Gastroesophageal sphincter (tissue), 4 donors: ENCODE measurements at regions not wholly inside any gene's neighbourhood (a gene's known extent, or its start where the extent isn't known, plus 50 kb on each side); places are given as distances from the start of the nearest gene placed in this dataset.

Experiments used
- ATAC-seq: fragments of 150-250 bp; one replicate; pipeline ENCODE4 v1.9.1; 2016; ENCODE audit warnings: mild to moderate bottlenecking, moderate library complexity
- H3K27ac ChIP-seq, 4 donors: fragments of 200-600 bp; sonication (generic) in 3 of 4; 1 replicate in 3 of 4; 2 replicates in 1 of 4; pipeline ENCODE4 v1.5.1; 2016 to 2019
- H3K27me3 ChIP-seq: fragments of 200-600 bp; sonication (generic); one replicate; pipeline ENCODE4 v1.5.1; 2019
- H3K36me3 ChIP-seq, 2 donors: fragments of 200-600 bp; sonication (generic); one replicate each; pipeline ENCODE4 v1.5.1; 2019; ENCODE audit warnings: control low read depth in 1 of 2
- H3K4me1 ChIP-seq, 3 donors: fragments of 200-600 bp; sonication (generic); 1 replicate in 2 of 3; 2 replicates in 1 of 3; pipeline ENCODE4 v1.5.1; 2016 to 2019; ENCODE audit warnings: control low read depth in 2 of 3
- H3K4me3 ChIP-seq, 2 donors: fragments of 200-600 bp; sonication (generic); one replicate each; pipeline ENCODE4 v1.5.1; 2019; ENCODE audit warnings: mild to moderate bottlenecking in 1 of 2, moderate library complexity in 1 of 2
- H3K9me3 ChIP-seq, 3 donors: fragments of 200-600 bp; sonication (generic); one replicate each; pipeline ENCODE4 v1.5.1; 2017 to 2019; ENCODE audit warnings: control low read depth in 2 of 3
- EP300 ChIP-seq: sonication (generic); formaldehyde crosslinking; IDR thresholded peaks from one replicate; pipeline ENCODE4 v1.6.1; 2017; ENCODE audit warnings: antibody characterized with exemption, mild to moderate bottlenecking
- POLR2A ChIP-seq, 2 donors: fragments of 450-650 bp; IDR thresholded peaks; one replicate each; pipeline ENCODE4 v1.6.1; 2017; ENCODE audit warnings: antibody characterized with exemption in 2 of 2, mild to moderate bottlenecking in 2 of 2, moderate library complexity in 1 of 2
- POLR2AphosphoS5 ChIP-seq: sonication (generic); formaldehyde crosslinking; IDR thresholded peaks from one replicate; pipeline ENCODE4 v1.6.1; 2017; ENCODE audit warnings: antibody characterized with exemption
- WGBS, 2 donors: methylation state at CpG; one replicate each; pipeline ENCODE4 v1.1.5; 2018; ENCODE audit warnings: low coverage in 1 of 2; 5-methylcytosine and 5-hydroxymethylcytosine counted together
- TF ChIP-seq, protein P1 (sequence below), 4 experiments: fragments of 200-600 bp in 2 of 4; fragments of 450-650 bp in 2 of 4; sonication (generic) in 1 of 4; IDR thresholded peaks; one replicate each; pipeline ENCODE4 v1.5.1; 2017 to 2019; ENCODE audit warnings: antibody characterized with exemption in 4 of 4, mild to moderate bottlenecking in 2 of 4, moderate library complexity in 2 of 4

DNA sequence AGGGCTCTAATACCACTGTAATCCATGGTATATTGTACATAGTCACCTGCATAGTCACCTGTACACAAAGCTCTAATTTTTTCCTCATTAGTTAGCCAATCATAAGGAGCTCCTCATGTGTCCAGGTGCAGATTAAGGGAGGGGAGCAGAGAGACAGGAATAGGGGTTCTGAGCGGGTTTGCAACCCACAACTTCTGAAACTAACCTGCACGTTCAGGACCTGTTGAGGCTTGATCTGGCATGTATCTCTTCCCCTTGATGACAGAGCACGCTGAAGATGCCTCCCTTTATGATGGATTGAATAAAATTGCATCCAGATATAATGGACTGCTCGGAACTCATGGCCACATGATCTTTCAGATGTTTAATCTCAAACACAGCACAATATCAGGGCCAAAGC is 144.0 kb upstream of the PRNP start:
- no peak for ATAC-seq
- Histone ChIP-seq H3K4me3 (no peak overlapping the region), H3K36me3 (no peaks in the 10 kb centered on the region), H3K27ac (no peak overlapping the region), H3K9me3 (no peaks in the 10 kb centered on the region), H3K4me1 (no peaks in the 10 kb centered on the region), H3K27me3 (no peaks in the 10 kb centered on the region)
- TF ChIP-seq, protein P1, sequence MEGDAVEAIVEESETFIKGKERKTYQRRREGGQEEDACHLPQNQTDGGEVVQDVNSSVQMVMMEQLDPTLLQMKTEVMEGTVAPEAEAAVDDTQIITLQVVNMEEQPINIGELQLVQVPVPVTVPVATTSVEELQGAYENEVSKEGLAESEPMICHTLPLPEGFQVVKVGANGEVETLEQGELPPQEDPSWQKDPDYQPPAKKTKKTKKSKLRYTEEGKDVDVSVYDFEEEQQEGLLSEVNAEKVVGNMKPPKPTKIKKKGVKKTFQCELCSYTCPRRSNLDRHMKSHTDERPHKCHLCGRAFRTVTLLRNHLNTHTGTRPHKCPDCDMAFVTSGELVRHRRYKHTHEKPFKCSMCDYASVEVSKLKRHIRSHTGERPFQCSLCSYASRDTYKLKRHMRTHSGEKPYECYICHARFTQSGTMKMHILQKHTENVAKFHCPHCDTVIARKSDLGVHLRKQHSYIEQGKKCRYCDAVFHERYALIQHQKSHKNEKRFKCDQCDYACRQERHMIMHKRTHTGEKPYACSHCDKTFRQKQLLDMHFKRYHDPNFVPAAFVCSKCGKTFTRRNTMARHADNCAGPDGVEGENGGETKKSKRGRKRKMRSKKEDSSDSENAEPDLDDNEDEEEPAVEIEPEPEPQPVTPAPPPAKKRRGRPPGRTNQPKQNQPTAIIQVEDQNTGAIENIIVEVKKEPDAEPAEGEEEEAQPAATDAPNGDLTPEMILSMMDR (IDR thresholded peaks at IDR 0.05): no peak
- TF ChIP-seq POLR2AphosphoS5: no peak
- 77 to 88% methylated on average over 4 of the region's 4 CpGs for WGBS, 2 donors

DNA sequence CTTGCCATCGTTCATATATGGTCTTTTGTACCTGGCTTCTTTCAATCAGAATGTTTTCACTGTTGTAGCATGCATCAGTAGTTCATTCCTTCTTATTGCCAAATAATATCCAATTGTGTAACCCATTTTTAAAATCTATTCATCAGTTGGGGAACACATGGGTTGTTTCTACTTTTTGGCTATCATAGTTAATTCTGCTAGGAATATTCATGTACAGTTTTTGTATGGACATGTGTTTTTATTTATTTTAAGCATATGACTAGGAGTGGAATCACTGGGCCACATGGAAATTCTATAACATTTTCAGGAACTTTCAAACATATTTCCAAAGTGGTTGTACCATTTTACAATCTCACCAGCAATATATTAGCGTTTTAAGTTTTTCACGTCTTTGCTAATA is 151.9 kb upstream of the PRNP start:
- no peak for TF ChIP-seq EP300
- Histone ChIP-seq H3K27me3 (no peaks in the 10 kb centered on the region), H3K9me3 (no peaks in the 10 kb centered on the region), H3K4me3 (no peak overlapping the region), H3K4me1 (no peaks in the 10 kb centered on the region), H3K36me3 (no peaks in the 10 kb centered on the region), H3K27ac (no peak overlapping the region)
- no peak for ATAC-seq
- WGBS, 2 donors: 67 to 69% methylated on average over 3 of the region's 3 CpGs

DNA sequence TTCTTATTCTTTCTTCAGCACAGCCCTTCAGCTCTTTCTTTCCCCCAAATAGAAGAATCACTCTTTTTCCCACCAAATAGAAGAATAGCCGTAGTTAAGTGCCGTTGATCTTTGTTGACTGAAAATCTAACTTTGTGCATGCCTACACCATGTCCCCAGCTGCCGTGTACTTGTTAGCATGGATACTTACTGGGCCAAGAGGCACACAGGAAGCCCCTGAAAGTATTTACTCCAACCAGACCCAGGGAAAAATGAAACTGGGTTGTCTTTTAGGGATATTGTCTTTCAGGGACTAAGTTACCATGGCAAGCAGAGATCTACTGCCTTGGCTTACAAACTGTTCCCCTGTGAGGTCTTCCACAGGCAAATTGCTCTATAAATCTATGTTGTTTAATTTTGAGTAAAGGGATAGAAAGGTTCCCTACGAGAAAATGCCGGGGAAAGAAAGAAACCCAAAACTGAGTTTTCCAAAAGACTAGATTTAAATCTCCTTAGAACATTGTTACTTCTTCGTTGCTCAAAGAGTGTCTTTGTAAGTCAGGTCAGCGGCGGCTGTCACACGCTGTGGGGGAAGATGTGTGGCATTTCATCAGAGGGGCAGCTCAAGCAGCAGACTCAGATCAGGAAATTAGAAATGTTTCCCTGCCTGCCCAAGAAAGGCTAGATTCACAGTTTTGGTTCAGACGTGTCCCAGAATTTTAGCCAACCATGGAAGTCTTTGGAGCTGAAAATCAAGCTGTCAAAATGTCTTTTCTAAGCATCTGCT is 152.7 kb upstream of the PRNP start:
- no peaks in the 10 kb centered on the region for H3K27me3 ChIP-seq
- H3K9me3 ChIP-seq: no peaks in the 10 kb centered on the region
- no peak overlapping the region for H3K27ac ChIP-seq
- H3K36me3 ChIP-seq: no peaks in the 10 kb centered on the region
- no peak for ATAC-seq
- TF ChIP-seq, protein P1 (IDR thresholded peaks at IDR 0.05): no peak
- TF ChIP-seq POLR2A (IDR thresholded peaks at IDR 0.05): no peak
- no peak for TF ChIP-seq EP300
- no peak for TF ChIP-seq POLR2AphosphoS5
- no peak overlapping the region for H3K4me3 ChIP-seq
- WGBS, 2 donors: 38 to 52% methylated on average over 7 to 10 of the region's 10 CpGs
- H3K4me1 ChIP-seq: no peaks in the 10 kb centered on the region

DNA sequence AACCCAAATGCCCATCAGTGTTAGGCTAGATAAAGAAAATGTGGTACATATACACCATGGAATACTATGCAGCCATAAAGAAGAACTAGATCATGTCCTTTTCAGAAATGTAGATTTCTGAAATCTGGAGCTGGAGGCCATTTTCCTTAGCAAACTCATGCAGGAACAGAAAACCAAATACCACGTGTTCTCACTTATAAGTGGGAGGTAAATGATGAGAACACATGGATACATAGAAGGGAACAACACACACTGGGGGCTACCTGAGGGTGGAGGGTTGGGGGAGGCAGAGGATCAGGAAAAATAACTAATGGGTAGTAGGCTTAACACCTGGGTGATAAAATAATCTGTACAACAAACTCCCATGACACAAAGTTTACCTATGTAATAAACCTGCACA is 153.5 kb upstream of the PRNP start:
- no peak for ATAC-seq
- no peak overlapping the region for H3K27ac ChIP-seq
- H3K27me3 ChIP-seq: no peaks in the 10 kb centered on the region
- no peaks in the 10 kb centered on the region for H3K4me1 ChIP-seq
- H3K36me3 ChIP-seq: no peaks in the 10 kb centered on the region
- TF ChIP-seq POLR2AphosphoS5: no peak
- no peak for TF ChIP-seq POLR2A (IDR thresholded peaks at IDR 0.05)
- TF ChIP-seq, protein P1 (IDR thresholded peaks at IDR 0.05): no peak
- H3K4me3 ChIP-seq: no peak overlapping the region
- WGBS, 2 donors: 50 to 67% methylated on average over 1 of the region's 1 CpG
- no peaks in the 10 kb centered on the region for H3K9me3 ChIP-seq

DNA sequence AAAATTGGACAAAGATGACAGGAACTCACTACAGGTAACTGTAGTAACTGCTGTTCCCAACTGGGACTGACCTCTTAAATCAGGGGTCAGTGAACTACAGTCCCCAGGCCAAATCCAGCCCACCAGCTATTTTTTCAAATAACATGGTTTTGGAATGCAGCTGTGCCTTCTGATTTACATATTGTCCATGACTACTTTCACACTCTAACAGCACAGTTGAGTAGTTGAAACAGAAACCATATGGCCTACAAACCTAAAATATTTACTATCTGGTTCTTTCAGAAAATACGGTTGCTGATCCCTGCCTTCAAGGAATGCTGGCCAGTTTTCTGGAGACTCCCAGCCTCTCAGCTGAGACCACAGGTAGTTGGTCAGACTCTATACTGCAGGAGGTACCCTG is 161.5 kb upstream of the PRNP start:
- TF ChIP-seq POLR2A (IDR thresholded peaks at IDR 0.05): no peak
- Histone ChIP-seq H3K9me3 (peaks cover 0 to 9% (median 0%) of the 10 kb centered on the region in 3 donors), H3K27me3 (no peaks in the 10 kb centered on the region), H3K4me1 (no peaks in the 10 kb centered on the region), H3K36me3 (no peaks in the 10 kb centered on the region), H3K4me3 (no peak overlapping the region), H3K27ac (no peak overlapping the region)
- ATAC-seq: no peak
- 11 to 55% methylated on average over 1 of the region's 1 CpG for WGBS, 2 donors

DNA sequence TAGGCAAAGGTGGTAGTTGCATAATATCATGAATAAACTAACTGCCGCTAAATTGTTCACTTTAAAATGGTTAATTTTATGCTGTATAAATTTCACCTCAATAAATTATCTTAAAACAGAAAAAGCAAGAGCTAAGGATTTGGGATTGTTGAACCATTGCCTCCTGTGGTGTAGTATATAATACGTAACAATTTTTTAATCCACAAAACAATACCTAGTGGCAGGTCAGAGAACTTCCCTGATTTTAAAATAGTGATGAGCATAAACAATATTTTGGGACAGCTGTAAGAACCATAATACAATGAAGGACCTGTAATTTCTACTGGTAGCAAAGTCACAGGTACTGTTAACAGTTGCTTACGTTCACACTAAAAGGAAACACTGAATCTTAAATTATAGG is 161.9 kb upstream of the PRNP start:
- Histone ChIP-seq H3K9me3 (peaks cover 0 to 9% (median 0%) of the 10 kb centered on the region in 3 donors), H3K27ac (no peak overlapping the region), H3K27me3 (peaks cover 2% of the 10 kb centered on the region), H3K4me1 (no peaks in the 10 kb centered on the region), H3K4me3 (no peak overlapping the region), H3K36me3 (no peaks in the 10 kb centered on the region)
- 83 to 88% methylated on average over 3 of the region's 3 CpGs for WGBS, 2 donors
- TF ChIP-seq POLR2A (IDR thresholded peaks at IDR 0.05): no peak
- TF ChIP-seq, protein P1 (IDR thresholded peaks at IDR 0.05): no peak
- TF ChIP-seq EP300: no peak
- no peak for TF ChIP-seq POLR2AphosphoS5
- no peak for ATAC-seq
